ENCODE measurements at regions not wholly inside any gene's neighbourhood (a gene's known extent, or its start where the extent isn't known, plus 50 kb on each side); places are given as distances from the start of the nearest gene placed in this dataset.

- Histone ChIP-seq H3K9me3 (ENCODE audit: control insufficient read depth in 4 of 4, low read length in 3 of 4) (no peaks in the 10 kb centered on the region), H3K4me1 (ENCODE audit: control insufficient read depth in 4 of 4, insufficient read depth in 4 of 4, low read length in 3 of 4) (no peaks in the 10 kb centered on the region), H3K4me3 (ENCODE audit: low read depth in 1 of 3, low read length in 3 of 3) (no peak overlapping the region), H3K36me3 (ENCODE audit: control insufficient read depth in 4 of 4, insufficient read depth in 3 of 4, low read depth in 1 of 4, low read length in 3 of 4) (no peaks in the 10 kb centered on the region), H3K27me3 (ENCODE audit: control insufficient read depth in 4 of 4, insufficient read depth in 4 of 4, low read length in 3 of 4) (no peaks in the 10 kb centered on the region), H3K27ac (ENCODE audit: low read depth in 1 of 2, low read length in 2 of 2) (no peak overlapping the region), H3K9ac (ENCODE audit: low read depth in 1 of 2, low read length in 2 of 2) (no peak overlapping the region)
- DNase-seq (ENCODE audit: low spot score), result no peak
- TF ChIP-seq ZBTB33 (IDR thresholded peaks at IDR 0.05), result no peak
- no peak for TF ChIP-seq RAD21 (IDR thresholded peaks at IDR 0.05)
- TF ChIP-seq RXRA (IDR thresholded peaks at IDR 0.05), result no peak
- no peak for TF ChIP-seq JUND (IDR thresholded peaks at IDR 0.05)
- TF ChIP-seq, protein P1, sequence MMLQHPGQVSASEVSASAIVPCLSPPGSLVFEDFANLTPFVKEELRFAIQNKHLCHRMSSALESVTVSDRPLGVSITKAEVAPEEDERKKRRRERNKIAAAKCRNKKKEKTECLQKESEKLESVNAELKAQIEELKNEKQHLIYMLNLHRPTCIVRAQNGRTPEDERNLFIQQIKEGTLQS (IDR thresholded peaks at IDR 0.05), result no peak
- TF ChIP-seq TAF1 (conservative IDR thresholded peaks at IDR 0.05), result no peak
- TF ChIP-seq EGR1 (IDR thresholded peaks at IDR 0.05; ENCODE audit: low read depth in 2 of 2), result no peak
- TF ChIP-seq SP1 (IDR thresholded peaks at IDR 0.05), result no peak
- TF ChIP-seq NR2F2 (IDR thresholded peaks at IDR 0.05), result no peak
- TF ChIP-seq, protein P2, sequence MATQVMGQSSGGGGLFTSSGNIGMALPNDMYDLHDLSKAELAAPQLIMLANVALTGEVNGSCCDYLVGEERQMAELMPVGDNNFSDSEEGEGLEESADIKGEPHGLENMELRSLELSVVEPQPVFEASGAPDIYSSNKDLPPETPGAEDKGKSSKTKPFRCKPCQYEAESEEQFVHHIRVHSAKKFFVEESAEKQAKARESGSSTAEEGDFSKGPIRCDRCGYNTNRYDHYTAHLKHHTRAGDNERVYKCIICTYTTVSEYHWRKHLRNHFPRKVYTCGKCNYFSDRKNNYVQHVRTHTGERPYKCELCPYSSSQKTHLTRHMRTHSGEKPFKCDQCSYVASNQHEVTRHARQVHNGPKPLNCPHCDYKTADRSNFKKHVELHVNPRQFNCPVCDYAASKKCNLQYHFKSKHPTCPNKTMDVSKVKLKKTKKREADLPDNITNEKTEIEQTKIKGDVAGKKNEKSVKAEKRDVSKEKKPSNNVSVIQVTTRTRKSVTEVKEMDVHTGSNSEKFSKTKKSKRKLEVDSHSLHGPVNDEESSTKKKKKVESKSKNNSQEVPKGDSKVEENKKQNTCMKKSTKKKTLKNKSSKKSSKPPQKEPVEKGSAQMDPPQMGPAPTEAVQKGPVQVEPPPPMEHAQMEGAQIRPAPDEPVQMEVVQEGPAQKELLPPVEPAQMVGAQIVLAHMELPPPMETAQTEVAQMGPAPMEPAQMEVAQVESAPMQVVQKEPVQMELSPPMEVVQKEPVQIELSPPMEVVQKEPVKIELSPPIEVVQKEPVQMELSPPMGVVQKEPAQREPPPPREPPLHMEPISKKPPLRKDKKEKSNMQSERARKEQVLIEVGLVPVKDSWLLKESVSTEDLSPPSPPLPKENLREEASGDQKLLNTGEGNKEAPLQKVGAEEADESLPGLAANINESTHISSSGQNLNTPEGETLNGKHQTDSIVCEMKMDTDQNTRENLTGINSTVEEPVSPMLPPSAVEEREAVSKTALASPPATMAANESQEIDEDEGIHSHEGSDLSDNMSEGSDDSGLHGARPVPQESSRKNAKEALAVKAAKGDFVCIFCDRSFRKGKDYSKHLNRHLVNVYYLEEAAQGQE (IDR thresholded peaks at IDR 0.05), result no peak
- TF ChIP-seq FOXA1 (IDR thresholded peaks at IDR 0.05), result no peak
- TF ChIP-seq, protein P3, sequence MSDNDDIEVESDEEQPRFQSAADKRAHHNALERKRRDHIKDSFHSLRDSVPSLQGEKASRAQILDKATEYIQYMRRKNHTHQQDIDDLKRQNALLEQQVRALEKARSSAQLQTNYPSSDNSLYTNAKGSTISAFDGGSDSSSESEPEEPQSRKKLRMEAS (IDR thresholded peaks at IDR 0.05), result no peak
- no peak for TF ChIP-seq HNF4G (IDR thresholded peaks at IDR 0.05)
- no peak for TF ChIP-seq GABPA (IDR thresholded peaks at IDR 0.05 in 1 of 2, conservative IDR thresholded peaks at IDR 0.05 in 1 of 2)
- no peak for TF ChIP-seq HNF4A (conservative IDR thresholded peaks at IDR 0.05)
- no peak for TF ChIP-seq FOXA2 (IDR thresholded peaks at IDR 0.05)
- no peak for TF ChIP-seq CTCF (IDR thresholded peaks at IDR 0.05; ENCODE audit: low read depth, low read length, missing input control)
- no peak for TF ChIP-seq YY1 (IDR thresholded peaks at IDR 0.05)
- WGBS, result 50% methylated on average over 1 of the region's 1 CpG
Observed at GRCh38 chr7:120030876-120031275, 242.1 kb upstream of the KCND2 start.

All from liver (tissue), 8 donors.